ENCODE measurements at regions not wholly inside any gene's neighbourhood (a gene's known extent, or its start where the extent isn't known, plus 50 kb on each side); places are given as distances from the start of the nearest gene placed in this dataset.

DNA sequence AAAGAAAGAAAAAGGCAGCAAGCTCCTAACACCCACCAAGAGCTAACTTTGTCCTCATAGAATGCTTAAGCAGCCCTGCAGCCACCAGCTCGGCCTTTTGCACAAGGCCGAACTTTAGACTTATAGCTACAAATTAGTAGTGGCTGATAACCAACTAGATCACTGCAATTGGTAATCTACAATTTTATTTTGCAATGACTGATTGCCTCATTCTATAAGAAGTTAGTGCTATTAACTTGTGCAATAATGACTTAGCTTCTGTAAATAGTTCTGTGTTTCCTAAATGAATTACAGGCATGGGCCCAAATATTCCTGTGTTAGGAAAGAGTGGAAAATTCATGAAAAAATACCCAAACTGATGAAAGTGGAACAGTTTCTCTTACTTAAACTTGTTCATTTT lies 284.8 kb upstream of the CFAP20DC start:
- TF ChIP-seq CTCF (IDR thresholded peaks at IDR 0.05): no peak
- TF ChIP-seq POLR2A (IDR thresholded peaks at IDR 0.05): no peak
- TF ChIP-seq POLR2AphosphoS5 (IDR thresholded peaks at IDR 0.05): no peak
